ENCODE measurements at regions not wholly inside any gene's neighbourhood (a gene's known extent, or its start where the extent isn't known, plus 50 kb on each side); places are given as distances from the start of the nearest gene placed in this dataset.

GRCh38 chr12:125579916-125580315 lies 514.7 kb downstream of the AACS start:
- TF ChIP-seq CTCF (IDR thresholded peaks at IDR 0.05; ENCODE audit: low read depth, low read length, missing control alignments): no peak
- no peak for DNase-seq (ENCODE audit: extremely low read depth, low read depth)
- no peak overlapping the region for H3K4me3 ChIP-seq (replicated peaks; ENCODE audit: low read depth, low read length)

- no peak for TF ChIP-seq CTCF (IDR thresholded peaks at IDR 0.05; ENCODE audit: low read depth, low read length, missing control alignments)
- H3K4me3 ChIP-seq (replicated peaks; ENCODE audit: low read depth, low read length): no peak overlapping the region
- no peak for DNase-seq (ENCODE audit: extremely low read depth, low read depth)
Measured at GRCh38 chr12:125583071-125583470, 517.8 kb downstream of the AACS start.

GRCh38 chr12:125586441-125586840 lies 521.2 kb downstream of the AACS start:
- TF ChIP-seq CTCF (IDR thresholded peaks at IDR 0.05; ENCODE audit: low read depth, low read length, missing control alignments): no peak
- H3K4me3 ChIP-seq (replicated peaks; ENCODE audit: low read depth, low read length): no peak overlapping the region
- DNase-seq (ENCODE audit: extremely low read depth, low read depth): no peak

- DNase-seq (ENCODE audit: extremely low read depth, low read depth): no peak
- no peak for TF ChIP-seq CTCF (IDR thresholded peaks at IDR 0.05; ENCODE audit: low read depth, low read length, missing control alignments)
- no peak overlapping the region for H3K4me3 ChIP-seq (replicated peaks; ENCODE audit: low read depth, low read length)
Measured at GRCh38 chr12:125593269-125593668, 528.0 kb downstream of the AACS start.

- no peak for DNase-seq (ENCODE audit: extremely low read depth, low read depth)
- no peak overlapping the region for H3K4me3 ChIP-seq (replicated peaks; ENCODE audit: low read depth, low read length)
- TF ChIP-seq CTCF (IDR thresholded peaks at IDR 0.05; ENCODE audit: low read depth, low read length, missing control alignments): no peak
Measured at GRCh38 chr12:125604976-125605375, 539.7 kb downstream of the AACS start.

- H3K4me3 ChIP-seq (replicated peaks; ENCODE audit: low read depth, low read length): no peak overlapping the region
- TF ChIP-seq CTCF (IDR thresholded peaks at IDR 0.05; ENCODE audit: low read depth, low read length, missing control alignments): no peak
- no peak for DNase-seq (ENCODE audit: extremely low read depth, low read depth)
Measured at GRCh38 chr12:125606312-125606711, 541.1 kb downstream of the AACS start.

- TF ChIP-seq CTCF (IDR thresholded peaks at IDR 0.05; ENCODE audit: low read depth, low read length, missing control alignments): no peak
- no peak overlapping the region for H3K4me3 ChIP-seq (replicated peaks; ENCODE audit: low read depth, low read length)
- DNase-seq (ENCODE audit: extremely low read depth, low read depth): no peak
Measured at GRCh38 chr12:125610292-125610691, 545.1 kb downstream of the AACS start.
